ENCODE measurements at regions not wholly inside any gene's neighbourhood (a gene's known extent, or its start where the extent isn't known, plus 50 kb on each side); places are given as distances from the start of the nearest gene placed in this dataset.
A peak's percentile ranks its signal among the peaks of the same experiment; 100 is the strongest.
"Not testable (repeated sequence)": the region's sequence is repeated elsewhere in the genome, so short reads cannot be mapped to it uniquely, and the experiment has no call there.

DNA sequence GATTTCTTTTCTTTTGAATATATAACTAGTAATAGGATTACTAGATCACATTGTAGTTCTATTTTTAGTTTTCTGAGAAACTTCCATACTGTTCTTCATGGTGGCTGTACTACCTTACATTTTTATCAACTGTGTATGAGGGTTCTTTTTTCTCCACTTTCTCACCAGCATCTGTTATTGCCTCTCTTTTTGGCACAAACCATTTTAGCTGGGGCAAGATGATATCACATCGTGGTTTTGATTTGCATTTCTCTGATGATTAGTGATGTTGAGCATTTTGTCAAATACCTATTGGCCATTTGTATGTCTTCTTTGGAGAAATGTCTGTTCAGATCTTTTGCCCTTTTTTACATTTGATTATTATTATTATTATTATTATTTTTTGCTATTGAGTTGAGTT, 86.1 kb upstream of the TCF21 start:
- no peak for DNase-seq

- DNase-seq: no peak
These were observed 84.6 kb upstream of the TCF21 start for GRCh38 chr6:133804265-133804664.

GRCh38 chr6:133805876-133806275, 83.0 kb upstream of the TCF21 start:
- DNase-seq: peak; percentile 5

GRCh38 chr6:133806382-133807140, 82.4 kb upstream of the TCF21 start:
- no peak for DNase-seq

DNA sequence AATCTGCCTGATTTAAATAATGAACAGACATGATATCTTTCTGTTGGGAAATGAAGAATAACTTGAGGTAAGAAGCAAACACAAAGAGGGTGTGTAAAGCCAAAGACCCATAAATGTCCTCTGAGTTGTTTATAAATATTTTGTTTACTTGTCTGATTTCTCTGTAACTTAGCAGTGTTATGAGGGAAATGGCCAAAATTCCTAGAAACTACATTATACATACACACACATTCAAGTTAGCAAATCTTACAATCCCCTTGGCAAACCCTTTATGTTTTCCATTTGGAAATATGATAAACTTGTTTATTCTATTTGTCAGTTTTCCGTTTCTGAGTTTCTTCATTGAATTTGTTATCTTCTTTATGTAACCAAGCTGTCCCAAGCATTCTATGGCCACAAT, 81.4 kb upstream of the TCF21 start:
- no peak for DNase-seq

DNA sequence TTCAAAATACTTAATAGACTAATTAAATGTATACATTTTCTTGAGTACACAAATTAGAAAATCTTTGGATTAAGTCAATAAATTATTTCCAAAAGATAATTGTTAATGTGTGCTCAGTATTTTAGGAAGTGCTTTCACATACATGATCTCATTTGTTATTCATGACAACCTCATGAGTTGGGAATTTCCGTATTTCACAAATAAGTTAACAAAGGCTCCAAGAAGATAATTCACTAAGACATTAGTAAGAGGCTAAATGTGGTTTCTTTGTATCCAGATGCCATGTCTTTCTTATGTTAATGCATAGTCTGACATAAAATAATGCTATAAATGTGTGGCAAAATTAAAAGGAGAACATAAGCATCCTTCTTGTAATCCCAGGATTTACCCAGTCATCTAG, 79.5 kb upstream of the TCF21 start:
- DNase-seq: no peak

- DNase-seq: no peak
These were observed 77.4 kb upstream of the TCF21 start for GRCh38 chr6:133811557-133811956.

- not testable (repeated sequence) for DNase-seq
These were observed 76.5 kb upstream of the TCF21 start for GRCh38 chr6:133812446-133812845.

DNA sequence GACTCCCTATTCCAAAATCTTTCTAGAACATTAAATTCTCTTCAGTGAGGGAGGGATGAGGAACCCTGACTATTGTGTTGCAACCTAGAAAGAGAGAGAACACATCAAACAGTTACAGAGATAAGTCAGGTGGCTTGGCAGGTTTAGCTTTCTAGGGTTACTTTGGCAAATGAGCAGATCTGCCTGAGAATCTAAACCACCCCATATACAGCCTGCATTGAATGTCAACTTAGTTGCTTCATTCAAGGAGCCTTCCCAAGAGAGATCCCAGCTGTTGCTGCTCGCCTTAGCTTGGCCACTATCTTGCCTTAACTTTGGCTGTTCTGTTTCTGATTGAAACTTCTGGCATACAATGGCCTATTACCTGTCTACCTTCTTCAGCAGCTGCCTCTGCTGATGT, 74.7 kb upstream of the TCF21 start:
- no peak for DNase-seq

GRCh38 chr6:133814797-133815196, 74.1 kb upstream of the TCF21 start:
- DNase-seq: peak; percentile 49

DNA sequence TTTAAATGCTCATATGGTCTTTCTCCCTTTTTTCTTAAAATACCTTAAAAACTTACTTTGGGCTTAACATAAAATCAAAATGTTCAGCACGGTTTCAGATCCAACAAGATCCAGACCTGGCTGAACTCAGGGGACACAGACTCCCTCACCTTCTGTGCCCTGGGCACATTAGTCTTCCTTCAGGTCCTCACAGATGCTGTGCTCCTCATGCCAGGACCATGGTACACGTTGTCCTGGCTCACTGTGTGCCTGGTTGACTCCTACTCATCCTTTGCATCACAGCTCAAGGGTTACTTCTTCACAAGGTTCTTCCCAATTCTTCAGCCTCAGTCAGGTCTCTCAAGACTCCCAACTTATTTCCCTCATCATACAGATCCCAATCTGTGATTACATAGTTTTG, 73.6 kb upstream of the TCF21 start:
- DNase-seq: no peak

- no peak for DNase-seq
These were observed 72.7 kb upstream of the TCF21 start for GRCh38 chr6:133816171-133816570.

DNA sequence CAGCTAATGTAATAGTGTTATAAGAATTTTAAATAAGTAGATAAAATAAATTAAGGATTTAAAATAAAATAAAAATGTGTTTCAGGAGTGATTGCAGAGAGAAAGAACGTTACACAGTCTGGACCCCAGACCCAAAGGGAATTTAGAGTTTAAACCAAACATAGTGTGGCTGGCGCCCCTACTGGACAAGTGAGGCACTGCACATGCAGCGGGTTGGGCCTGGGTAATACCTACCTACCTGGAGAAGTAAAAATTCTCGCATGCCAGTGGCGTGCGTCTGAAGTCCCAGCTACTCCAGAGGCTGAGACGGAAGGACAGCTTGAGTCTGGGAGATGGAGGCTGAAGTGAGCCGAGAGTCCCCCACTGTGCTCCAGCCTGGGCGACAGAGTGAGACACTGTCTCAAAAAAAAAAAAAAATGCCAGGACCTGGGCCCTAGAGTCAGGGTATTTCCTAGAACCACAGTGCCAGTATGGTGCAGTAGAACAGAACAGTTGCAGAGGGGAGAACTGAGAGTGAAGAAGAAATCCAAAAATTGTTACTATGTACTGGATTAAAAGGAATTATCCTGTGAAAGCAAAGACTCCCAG, 71.4 kb upstream of the TCF21 start:
- DNase-seq: peak; percentile 35

- no peak for DNase-seq
These were observed 70.6 kb upstream of the TCF21 start for GRCh38 chr6:133818320-133818719.

DNA sequence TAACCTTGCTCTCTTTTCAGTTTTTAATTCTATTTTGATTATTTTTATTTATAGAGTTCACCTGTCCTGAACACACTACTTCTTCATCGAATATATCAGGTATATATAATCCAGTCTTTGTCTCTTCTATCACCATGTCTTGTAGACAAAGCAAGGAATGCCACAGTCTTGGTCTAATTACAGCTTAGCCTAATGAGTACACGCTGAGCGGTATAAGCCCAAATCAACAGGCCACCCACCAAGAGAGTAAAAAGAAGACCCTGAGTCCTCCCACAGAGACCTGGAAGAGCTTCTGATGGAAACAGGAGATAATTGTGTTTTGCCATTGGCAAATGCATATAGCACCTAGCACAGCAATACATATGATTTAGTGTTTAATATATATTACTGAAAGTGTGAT, 68.7 kb upstream of the TCF21 start:
- DNase-seq: no peak

GRCh38 chr6:133827766-133828165, 61.1 kb upstream of the TCF21 start:
- no peak for DNase-seq

GRCh38 chr6:133833949-133834359, 55.0 kb upstream of the TCF21 start:
- no peak for DNase-seq

- DNase-seq: no peak
These were observed 54.3 kb upstream of the TCF21 start for GRCh38 chr6:133834472-133835170.

GRCh38 chr6:133835901-133836300, 53.0 kb upstream of the TCF21 start:
- no peak for DNase-seq

GRCh38 chr6:133837801-133838349, 51.0 kb upstream of the TCF21 start:
- peak; percentile 57 for DNase-seq
